ENCODE measurements at regions not wholly inside any gene's neighbourhood (a gene's known extent, or its start where the extent isn't known, plus 50 kb on each side); places are given as distances from the start of the nearest gene placed in this dataset.

DNA sequence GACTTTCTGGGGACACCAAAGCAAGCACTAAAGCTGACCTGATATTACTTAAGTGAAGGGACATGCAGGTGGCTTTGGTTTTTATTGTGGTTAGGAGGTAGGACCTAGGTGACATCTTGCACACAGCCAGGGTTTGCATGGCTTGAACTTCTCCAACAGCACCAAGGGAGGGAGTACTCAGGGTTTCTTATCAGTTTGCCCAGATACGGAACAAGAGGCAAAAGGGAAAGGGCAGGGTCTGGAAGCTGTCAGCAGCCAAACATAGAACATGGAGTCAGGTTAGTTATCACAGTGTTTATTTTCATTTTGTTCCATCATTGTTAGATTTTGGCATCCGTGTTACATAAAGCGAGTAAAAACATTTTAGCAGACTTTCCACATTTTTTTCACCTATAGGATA is 186.3 kb upstream of the CLEC14A start:
- peaks cover 2% of the 10 kb centered on the region; the same call in 1 of the 2 replicates for H3K9me3 ChIP-seq (ENCODE audit: control insufficient read depth, insufficient read depth, low read length)
- H3K79me1 ChIP-seq (ENCODE audit: low read depth in 1 of 2, low read length in 2 of 2): no peaks in the 10 kb centered on the region
- CTCF ChIA-PET: no interaction called here
- intact Hi-C loops (cut with micrococcal nuclease): no loop called here
- H3K4me2 ChIP-seq (ENCODE audit: low read depth, low read length): no peak overlapping the region
- no peak overlapping the region for H2AK5ac ChIP-seq (ENCODE audit: low read depth, low read length)
- no peak overlapping the region for H3K14ac ChIP-seq (replicated peaks; ENCODE audit: low read depth, low read length)
- no peak overlapping the region for H3K9ac ChIP-seq (ENCODE audit: low read depth, low read length)
- H2BK15ac ChIP-seq (ENCODE audit: low read depth, low read length): no peak overlapping the region
- no peak overlapping the region for H2AK9ac ChIP-seq (replicated peaks; ENCODE audit: low read depth, low read length, poor library complexity)
- no peak overlapping the region for H4K5ac ChIP-seq (ENCODE audit: low read depth, low read length)
- H4K20me1 ChIP-seq (ENCODE audit: insufficient read depth, low read length): no peaks in the 10 kb centered on the region
- H3K4ac ChIP-seq (ENCODE audit: low read depth, low read length): no peak overlapping the region
- no peak for ATAC-seq (ENCODE audit: low read depth)
- H3K56ac ChIP-seq (ENCODE audit: extremely low read depth, insufficient read depth, low read length): no peak overlapping the region
- no CpG with 5 or more reads among the region's 3 CpGs for WGBS, 2 experiments (ENCODE audit: extremely low coverage in 2 of 2, insufficient read length in 1 of 2)
- H2AFZ ChIP-seq (replicated peaks; ENCODE audit: low read length, poor library complexity): no peak overlapping the region
- no peaks in the 10 kb centered on the region for H3K36me3 ChIP-seq (ENCODE audit: control insufficient read depth, insufficient read depth, low read length)
- H2BK120ac ChIP-seq (ENCODE audit: low read depth, low read length): no peak overlapping the region
- DNase-seq: no peak
- no peak for TF ChIP-seq RAD21 (IDR thresholded peaks at IDR 0.05; ENCODE audit: low read length)
- TF ChIP-seq MAFK (IDR thresholded peaks at IDR 0.05; ENCODE audit: low read depth, low read length): no peak
- TF ChIP-seq MXI1 (IDR thresholded peaks at IDR 0.05; ENCODE audit: borderline replicate concordance, low read depth, low read length): no peak
- TF ChIP-seq, protein P1, sequence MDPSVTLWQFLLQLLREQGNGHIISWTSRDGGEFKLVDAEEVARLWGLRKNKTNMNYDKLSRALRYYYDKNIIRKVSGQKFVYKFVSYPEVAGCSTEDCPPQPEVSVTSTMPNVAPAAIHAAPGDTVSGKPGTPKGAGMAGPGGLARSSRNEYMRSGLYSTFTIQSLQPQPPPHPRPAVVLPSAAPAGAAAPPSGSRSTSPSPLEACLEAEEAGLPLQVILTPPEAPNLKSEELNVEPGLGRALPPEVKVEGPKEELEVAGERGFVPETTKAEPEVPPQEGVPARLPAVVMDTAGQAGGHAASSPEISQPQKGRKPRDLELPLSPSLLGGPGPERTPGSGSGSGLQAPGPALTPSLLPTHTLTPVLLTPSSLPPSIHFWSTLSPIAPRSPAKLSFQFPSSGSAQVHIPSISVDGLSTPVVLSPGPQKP (IDR thresholded peaks at IDR 0.05; ENCODE audit: borderline replicate concordance, low read depth, low read length): no peak
- no peak for TF ChIP-seq CEBPB (IDR thresholded peaks at IDR 0.05; ENCODE audit: low read depth, low read length)
- no peak for TF ChIP-seq CHD1 (IDR thresholded peaks at IDR 0.05; ENCODE audit: low read depth, low read length)
- no peak for TF ChIP-seq POLR2A (IDR thresholded peaks at IDR 0.05; ENCODE audit: low read depth, low read length)
- TF ChIP-seq RCOR1 (IDR thresholded peaks at IDR 0.05; ENCODE audit: insufficient replicate concordance, low read length): no peak
- TF ChIP-seq BHLHE40 (IDR thresholded peaks at IDR 0.05; ENCODE audit: low read depth, low read length): no peak
- TF ChIP-seq RFX5 (IDR thresholded peaks at IDR 0.05; ENCODE audit: low read depth, low read length): no peak
- no peak for TF ChIP-seq SMC3 (IDR thresholded peaks at IDR 0.05; ENCODE audit: low read depth, low read length)
- TF ChIP-seq MAZ (IDR thresholded peaks at IDR 0.05; ENCODE audit: borderline replicate concordance, low read depth, low read length): no peak
- TF ChIP-seq FOS (IDR thresholded peaks at IDR 0.05; ENCODE audit: low read depth, low read length): no peak
- TF ChIP-seq NFE2L2 (IDR thresholded peaks at IDR 0.05; ENCODE audit: low read depth, low read length): no peak
- TF ChIP-seq, protein P2, sequence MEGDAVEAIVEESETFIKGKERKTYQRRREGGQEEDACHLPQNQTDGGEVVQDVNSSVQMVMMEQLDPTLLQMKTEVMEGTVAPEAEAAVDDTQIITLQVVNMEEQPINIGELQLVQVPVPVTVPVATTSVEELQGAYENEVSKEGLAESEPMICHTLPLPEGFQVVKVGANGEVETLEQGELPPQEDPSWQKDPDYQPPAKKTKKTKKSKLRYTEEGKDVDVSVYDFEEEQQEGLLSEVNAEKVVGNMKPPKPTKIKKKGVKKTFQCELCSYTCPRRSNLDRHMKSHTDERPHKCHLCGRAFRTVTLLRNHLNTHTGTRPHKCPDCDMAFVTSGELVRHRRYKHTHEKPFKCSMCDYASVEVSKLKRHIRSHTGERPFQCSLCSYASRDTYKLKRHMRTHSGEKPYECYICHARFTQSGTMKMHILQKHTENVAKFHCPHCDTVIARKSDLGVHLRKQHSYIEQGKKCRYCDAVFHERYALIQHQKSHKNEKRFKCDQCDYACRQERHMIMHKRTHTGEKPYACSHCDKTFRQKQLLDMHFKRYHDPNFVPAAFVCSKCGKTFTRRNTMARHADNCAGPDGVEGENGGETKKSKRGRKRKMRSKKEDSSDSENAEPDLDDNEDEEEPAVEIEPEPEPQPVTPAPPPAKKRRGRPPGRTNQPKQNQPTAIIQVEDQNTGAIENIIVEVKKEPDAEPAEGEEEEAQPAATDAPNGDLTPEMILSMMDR (conservative IDR thresholded peaks at IDR 0.05; ENCODE audit: low read depth, low read length): no peak
- TF ChIP-seq, protein P3, sequence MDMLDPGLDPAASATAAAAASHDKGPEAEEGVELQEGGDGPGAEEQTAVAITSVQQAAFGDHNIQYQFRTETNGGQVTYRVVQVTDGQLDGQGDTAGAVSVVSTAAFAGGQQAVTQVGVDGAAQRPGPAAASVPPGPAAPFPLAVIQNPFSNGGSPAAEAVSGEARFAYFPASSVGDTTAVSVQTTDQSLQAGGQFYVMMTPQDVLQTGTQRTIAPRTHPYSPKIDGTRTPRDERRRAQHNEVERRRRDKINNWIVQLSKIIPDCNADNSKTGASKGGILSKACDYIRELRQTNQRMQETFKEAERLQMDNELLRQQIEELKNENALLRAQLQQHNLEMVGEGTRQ (IDR thresholded peaks at IDR 0.05; ENCODE audit: low read depth, low read length): no peak
- H3K9me1 ChIP-seq (ENCODE audit: insufficient read depth, low read length): no peaks in the 10 kb centered on the region
- no peak overlapping the region for H4K8ac ChIP-seq (ENCODE audit: low read depth in 2 of 2, low read length in 2 of 2)
- BruUV-seq (replicated peaks): no TSS peak
- no peak overlapping the region for H3K23ac ChIP-seq (ENCODE audit: low read depth, low read length)
- H3K18ac ChIP-seq (ENCODE audit: low read depth, low read length): no peak overlapping the region
- H3K4me3 ChIP-seq (ENCODE audit: insufficient read depth, low read depth, low read length): no peak overlapping the region
- POLR2A ChIA-PET (ENCODE audit: unreplicated experiment): no interaction called here
- no peak overlapping the region for H2BK5ac ChIP-seq (ENCODE audit: low read depth, low read length, poor library complexity, severe bottlenecking)
- no peaks in the 10 kb centered on the region for H3K27me3 ChIP-seq (ENCODE audit: control insufficient read depth, insufficient read depth, low read length)
- no peaks in the 10 kb centered on the region for H3K4me1 ChIP-seq (ENCODE audit: control insufficient read depth, insufficient read depth, low read length)
- H3K27ac ChIP-seq (ENCODE audit: insufficient read depth, low read length): no peak overlapping the region
- in situ Hi-C loops (cut with MboI; ENCODE audit: low sequenced_read_pairs): no loop called here
- H2BK20ac ChIP-seq (ENCODE audit: low read depth, low read length): no peak overlapping the region
- H4K91ac ChIP-seq (ENCODE audit: insufficient read depth, low read depth, low read length): no peak overlapping the region
- dilution Hi-C loops (cut with HindIII; ENCODE audit: low sequenced_read_pairs, unreplicated experiment): no loop called here
